ENCODE measurements at regions not wholly inside any gene's neighbourhood (a gene's known extent, or its start where the extent isn't known, plus 50 kb on each side); places are given as distances from the start of the nearest gene placed in this dataset.

DNA sequence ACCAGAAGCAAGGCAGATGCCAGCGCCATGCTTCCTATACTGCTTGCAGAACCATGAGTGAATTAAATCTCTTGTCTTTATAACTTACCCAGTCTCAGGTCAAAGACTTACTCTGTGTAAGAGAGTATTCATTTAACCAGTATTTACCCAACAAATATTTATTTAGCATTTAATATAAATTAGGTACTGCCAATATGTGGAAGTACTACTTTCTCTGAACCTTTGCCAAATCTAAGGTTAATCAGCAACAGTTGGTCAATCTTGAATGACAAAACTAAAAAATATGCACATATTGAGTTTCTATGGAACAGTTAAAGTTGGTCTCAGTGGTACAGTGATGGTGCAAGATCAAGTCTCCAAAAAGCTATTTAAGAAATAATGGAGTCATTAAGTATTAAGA lies 155.9 kb upstream of the CCNG1 start:
- TF ChIP-seq, protein P1, sequence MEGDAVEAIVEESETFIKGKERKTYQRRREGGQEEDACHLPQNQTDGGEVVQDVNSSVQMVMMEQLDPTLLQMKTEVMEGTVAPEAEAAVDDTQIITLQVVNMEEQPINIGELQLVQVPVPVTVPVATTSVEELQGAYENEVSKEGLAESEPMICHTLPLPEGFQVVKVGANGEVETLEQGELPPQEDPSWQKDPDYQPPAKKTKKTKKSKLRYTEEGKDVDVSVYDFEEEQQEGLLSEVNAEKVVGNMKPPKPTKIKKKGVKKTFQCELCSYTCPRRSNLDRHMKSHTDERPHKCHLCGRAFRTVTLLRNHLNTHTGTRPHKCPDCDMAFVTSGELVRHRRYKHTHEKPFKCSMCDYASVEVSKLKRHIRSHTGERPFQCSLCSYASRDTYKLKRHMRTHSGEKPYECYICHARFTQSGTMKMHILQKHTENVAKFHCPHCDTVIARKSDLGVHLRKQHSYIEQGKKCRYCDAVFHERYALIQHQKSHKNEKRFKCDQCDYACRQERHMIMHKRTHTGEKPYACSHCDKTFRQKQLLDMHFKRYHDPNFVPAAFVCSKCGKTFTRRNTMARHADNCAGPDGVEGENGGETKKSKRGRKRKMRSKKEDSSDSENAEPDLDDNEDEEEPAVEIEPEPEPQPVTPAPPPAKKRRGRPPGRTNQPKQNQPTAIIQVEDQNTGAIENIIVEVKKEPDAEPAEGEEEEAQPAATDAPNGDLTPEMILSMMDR (IDR thresholded peaks at IDR 0.05): no peak
- DNase-seq (ENCODE audit: low spot score) (no peak), ATAC-seq (ENCODE audit: low FRiP score) (no peak)

DNA sequence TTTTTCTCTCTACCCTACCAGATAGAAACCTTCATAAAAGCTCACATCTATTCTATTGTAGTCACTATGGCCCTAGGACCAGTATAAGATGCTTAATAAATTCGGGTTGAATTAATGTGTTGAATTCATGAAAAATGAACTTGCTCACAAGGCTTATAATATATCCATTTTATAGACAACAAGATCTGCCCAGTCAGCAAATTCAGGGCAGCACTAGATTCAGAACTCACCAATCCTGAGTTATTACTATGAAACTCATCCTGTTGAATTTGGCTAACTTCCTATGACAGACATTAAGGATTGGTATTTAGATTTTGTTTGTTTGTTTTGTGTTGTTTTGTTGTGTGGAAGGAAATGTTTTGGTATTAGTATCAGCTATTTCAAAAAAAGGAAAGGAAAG lies 143.6 kb upstream of the CCNG1 start:
- no peak for ATAC-seq (ENCODE audit: low FRiP score)
- DNase-seq (ENCODE audit: low spot score): no peak
- TF ChIP-seq, protein P1 (IDR thresholded peaks at IDR 0.05): no peak

DNA sequence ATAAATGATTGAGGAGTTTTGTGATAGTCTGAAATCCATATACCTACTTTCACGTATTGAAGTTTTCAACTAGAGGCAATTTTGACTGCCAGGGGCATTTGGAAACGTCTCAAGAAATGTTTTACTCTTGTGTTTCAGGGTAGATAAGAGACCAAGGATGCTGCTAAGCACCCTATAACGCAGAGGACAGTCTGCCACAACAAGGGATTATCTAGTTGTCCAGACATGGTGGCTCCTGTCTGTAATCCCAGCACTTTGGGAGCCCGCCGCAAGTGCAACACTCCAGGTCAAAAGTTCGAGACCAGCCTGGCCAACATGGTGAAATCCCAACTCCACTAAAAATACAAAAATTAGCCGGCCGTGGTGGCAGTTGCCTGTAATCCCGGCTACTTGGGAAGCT lies 133.7 kb upstream of the CCNG1 start:
- TF ChIP-seq, protein P1 (IDR thresholded peaks at IDR 0.05): no peak
- no peak for ATAC-seq (ENCODE audit: low FRiP score)
- DNase-seq (ENCODE audit: low spot score): no peak

DNA sequence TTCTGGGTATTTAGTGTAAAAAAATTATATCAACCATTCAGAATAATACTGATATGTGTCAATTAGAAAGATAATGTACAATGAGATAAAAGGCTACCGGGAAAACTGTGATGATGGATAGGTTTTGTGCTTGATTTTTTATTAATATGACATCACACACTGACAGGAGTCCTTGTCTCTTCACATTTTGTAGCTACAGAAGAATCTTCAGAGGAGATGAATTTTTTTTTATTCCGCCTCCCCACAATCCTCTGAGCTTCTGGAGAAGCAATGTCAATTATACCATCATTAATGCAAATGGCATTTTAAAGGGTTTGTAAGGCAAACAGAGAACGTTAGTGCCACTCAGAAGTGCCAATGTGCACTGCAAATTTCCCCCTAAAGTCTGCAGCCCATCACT lies 131.7 kb upstream of the CCNG1 start:
- TF ChIP-seq, protein P1 (IDR thresholded peaks at IDR 0.05): no peak
- DNase-seq (ENCODE audit: low spot score) (no peak), ATAC-seq (ENCODE audit: low FRiP score) (no peak)

DNA sequence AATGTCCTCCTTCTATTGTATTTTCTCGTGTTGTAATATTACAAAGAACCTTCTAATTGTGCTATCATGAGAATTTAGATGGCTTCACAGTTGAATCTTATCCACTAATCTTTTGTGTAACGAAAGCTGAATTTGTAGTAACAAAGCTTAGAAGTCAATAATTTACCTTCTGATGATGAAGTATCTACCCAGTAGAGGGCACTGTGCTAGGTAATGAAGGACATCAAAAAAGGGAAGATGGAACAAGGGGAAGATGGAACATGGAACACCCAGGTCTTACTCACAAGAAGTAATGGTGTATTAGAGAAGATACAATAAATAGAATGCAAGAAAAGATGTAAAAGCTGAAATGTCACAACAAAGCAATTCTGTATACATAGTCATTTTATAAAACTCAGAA lies 131.0 kb upstream of the CCNG1 start:
- ATAC-seq (ENCODE audit: low FRiP score): no peak
- TF ChIP-seq, protein P1 (IDR thresholded peaks at IDR 0.05): no peak
- no peak for DNase-seq (ENCODE audit: low spot score)

DNA sequence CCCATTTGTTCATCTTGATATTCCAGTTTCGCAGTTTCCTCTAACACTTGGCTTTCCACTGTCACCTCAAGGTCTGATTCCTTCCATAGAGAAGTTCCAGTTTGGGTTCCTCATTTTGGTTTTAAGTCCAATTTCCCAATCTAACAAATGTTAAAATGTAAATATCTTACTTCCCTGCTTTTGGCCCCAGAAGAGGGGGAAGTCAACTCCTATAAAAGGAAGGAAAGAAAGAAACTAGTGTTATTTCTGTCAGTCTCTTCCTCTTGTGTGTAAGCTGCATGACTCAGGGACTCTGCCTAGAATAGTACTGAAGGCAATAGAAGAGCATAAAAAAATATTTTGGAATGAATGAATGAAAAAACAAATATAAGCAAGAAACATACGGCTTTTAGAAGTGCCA lies 127.5 kb upstream of the CCNG1 start:
- no peak for DNase-seq (ENCODE audit: low spot score)
- TF ChIP-seq, protein P1 (IDR thresholded peaks at IDR 0.05): no peak
- ATAC-seq (ENCODE audit: low FRiP score): no peak

DNA sequence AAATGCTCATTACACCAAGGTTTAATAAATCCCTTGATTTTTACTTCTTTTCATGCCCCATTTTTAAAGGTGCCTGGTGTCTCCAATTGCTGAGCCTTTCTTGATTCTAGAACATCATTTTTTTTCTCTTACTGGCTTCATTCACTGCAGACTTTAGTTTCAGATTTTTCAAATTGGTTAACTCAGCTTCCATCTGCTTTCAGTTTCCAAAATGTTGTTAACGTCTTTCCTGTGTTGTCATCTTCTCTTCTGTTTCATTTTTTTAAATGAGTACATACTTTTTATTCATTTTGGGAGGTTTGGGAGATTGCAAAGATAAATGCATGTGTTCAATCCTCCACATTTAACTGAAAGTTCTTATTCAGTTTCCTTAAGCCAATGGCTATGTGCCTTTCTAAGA lies 126.4 kb upstream of the CCNG1 start:
- TF ChIP-seq, protein P1 (IDR thresholded peaks at IDR 0.05): no peak
- ATAC-seq (ENCODE audit: low FRiP score) (no peak), DNase-seq (ENCODE audit: low spot score) (no peak)
